AG09319 (cell line): ENCODE measurements at regions not wholly inside any gene's neighbourhood (a gene's known extent, or its start where the extent isn't known, plus 50 kb on each side); places are given as distances from the start of the nearest gene placed in this dataset.

ENCODE experiments used
- DNase-seq: peaks from one replicate; pipeline ENCODE4 v3.0.0-alpha.2; 2010; ENCODE audit warnings: low read depth; ENCODE audit errors: extremely low read depth
- TF ChIP-seq, protein P1 (sequence below): IDR thresholded peaks from 2 replicates; pipeline ENCODE4 v1.5.1; 2011; ENCODE audit warnings: low read depth, mild to moderate bottlenecking, inconsistent platforms, low read length, moderate library complexity

DNA sequence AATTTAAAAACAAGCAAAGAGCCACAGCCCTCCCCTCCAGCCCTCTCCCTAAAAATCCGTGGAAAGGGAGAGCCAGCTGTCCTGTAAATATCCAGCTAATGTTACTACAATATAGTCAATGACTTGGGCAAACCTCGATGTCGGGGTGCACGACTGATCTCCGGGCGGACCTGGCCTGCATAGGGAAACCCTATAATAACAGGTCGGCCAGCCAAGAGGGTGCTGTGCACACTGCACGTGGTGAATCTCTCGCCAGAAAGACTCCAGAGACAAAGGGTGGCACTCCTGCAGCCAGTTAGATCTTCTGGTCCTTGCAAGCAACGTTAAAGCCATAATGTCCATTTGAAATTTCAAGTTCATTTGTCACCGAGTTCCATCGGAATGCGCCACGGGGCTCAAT is 1092.8 kb downstream of the ADGRL3 start:
- TF ChIP-seq, protein P1, sequence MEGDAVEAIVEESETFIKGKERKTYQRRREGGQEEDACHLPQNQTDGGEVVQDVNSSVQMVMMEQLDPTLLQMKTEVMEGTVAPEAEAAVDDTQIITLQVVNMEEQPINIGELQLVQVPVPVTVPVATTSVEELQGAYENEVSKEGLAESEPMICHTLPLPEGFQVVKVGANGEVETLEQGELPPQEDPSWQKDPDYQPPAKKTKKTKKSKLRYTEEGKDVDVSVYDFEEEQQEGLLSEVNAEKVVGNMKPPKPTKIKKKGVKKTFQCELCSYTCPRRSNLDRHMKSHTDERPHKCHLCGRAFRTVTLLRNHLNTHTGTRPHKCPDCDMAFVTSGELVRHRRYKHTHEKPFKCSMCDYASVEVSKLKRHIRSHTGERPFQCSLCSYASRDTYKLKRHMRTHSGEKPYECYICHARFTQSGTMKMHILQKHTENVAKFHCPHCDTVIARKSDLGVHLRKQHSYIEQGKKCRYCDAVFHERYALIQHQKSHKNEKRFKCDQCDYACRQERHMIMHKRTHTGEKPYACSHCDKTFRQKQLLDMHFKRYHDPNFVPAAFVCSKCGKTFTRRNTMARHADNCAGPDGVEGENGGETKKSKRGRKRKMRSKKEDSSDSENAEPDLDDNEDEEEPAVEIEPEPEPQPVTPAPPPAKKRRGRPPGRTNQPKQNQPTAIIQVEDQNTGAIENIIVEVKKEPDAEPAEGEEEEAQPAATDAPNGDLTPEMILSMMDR, result no peak

DNA sequence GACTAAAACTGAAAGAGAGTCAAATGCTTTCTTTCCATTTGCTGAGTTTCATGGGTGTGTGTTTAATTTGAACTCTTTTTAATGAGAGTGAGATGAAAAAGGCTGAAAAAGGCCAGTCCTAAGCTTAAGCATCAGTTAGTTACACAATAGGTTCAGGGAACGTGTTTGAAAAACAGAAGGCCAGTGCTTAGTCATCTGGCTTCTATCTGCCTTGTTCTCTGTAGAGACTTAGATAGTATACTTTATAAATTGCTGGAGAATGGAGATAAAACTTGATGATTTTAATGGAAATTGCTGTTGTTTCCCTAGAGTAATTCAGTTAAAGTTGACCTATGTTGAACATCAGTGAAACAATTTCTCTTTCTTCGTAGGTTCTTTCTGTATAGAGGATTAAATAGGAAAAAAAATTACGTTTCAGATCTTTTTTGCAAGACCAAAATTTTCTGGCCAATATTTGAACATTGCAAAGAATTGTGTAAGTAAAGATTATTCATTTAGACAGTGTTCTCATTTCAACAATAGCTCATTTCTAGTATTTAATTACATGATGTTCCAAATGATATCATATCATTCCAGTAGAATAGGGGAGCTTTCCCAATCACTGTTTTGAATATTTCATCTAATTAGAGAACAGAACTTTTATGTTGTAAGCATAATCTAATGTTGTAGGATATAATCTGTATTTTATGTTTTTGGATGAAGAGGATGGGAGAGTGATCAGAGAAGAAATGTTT is 1088.8 kb downstream of the ADGRL3 start:
- DNase-seq, result no peak
- TF ChIP-seq, protein P1, result no peak

More for the DNA sequence above, 1092.8 kb downstream of the ADGRL3 start:
- no peak for DNase-seq

DNA sequence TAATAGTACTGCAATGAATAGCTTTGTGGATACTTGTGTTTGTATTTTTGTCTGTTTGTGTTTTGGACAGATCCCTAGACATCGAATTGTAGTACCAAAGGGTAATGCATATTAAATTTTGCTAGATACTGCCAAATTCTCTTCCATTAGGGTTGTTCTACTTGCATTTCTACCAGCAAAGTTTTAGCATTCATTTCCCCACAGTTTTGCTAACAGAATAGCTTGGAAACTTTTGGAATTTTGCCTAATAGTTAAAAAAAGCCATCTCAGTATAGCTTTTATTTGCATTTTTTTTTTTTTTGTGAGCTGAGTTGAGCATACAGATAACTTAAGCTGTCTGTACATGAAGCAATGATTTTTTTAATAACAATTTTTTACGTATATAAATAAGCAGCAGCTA is 1084.9 kb downstream of the ADGRL3 start:
- DNase-seq, result no peak
- TF ChIP-seq, protein P1, result no peak

DNA sequence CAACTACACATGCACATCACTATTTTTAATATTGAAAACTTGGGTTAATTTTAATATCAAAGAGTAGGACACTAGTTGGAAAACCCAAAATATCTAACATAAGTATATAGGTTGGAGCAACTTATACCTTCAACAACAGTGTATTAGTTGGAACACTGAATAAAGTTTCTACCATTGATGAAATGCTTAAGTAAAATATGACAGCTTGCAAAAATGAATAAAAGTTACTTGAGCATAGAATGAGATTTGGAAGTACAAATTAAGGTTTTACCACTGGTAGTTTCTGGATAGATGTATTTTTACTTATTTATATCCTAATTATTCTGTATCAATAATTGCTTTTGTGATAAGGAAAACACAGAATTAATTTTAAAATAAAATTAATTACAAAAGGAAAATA is 1079.6 kb downstream of the ADGRL3 start:
- no peak for DNase-seq
- TF ChIP-seq, protein P1, result no peak

DNA sequence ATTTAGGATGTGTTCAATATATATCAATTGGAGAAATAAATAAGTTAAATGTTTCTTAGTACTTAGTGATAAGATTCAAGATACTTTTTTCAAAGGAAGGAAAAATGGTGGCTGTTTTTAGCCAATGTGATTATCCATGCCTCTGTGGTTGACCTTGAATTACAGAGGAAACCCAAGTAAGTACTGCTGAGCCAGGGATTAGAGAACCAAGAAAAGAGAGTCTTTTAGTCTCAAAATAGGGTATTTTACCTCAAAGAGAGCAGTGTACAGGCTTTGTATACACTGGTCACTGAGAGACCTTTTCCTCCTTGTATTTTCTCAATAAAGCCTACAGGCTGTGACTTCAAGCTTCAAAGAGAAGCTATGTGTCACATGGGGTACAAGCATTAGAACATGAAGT is 1075.3 kb downstream of the ADGRL3 start:
- TF ChIP-seq, protein P1, result no peak
- no peak for DNase-seq

DNA sequence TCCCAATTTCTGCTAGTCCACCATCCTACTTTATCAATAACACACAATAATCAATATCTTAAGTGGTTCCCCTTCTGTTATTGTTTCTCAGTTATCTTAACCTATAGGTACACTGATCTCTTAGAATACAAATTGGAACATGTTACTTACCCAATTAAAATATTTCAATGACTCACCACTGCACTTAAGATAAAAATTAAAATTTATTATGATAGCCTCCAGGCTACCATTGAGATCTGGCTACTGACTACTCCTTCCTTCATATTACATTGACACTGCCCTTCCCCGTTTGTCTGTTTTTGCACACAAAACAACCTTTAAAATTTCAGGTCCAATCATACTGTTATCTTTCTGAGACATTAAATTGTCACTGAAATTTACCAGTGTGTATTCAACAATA is 1074.7 kb downstream of the ADGRL3 start:
- TF ChIP-seq, protein P1, result no peak
- no peak for DNase-seq

DNA sequence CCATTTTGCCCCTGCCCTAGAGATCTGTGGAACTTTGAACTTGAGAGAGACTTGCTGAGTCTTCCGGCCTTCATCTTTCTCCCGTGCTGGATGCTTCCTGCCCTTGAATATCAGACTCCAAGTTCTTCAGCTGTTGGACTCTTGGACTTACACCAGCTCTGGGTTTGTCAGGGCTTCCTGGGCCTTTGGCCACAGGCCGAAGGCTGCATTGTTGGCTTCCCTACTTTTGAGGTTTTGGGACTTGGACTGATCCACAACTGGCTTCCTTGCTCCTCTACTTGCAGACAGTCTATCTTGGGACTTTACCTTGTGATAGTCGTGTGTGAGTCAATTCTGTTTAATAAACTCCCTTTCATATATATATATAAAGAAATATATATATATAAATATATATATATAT is 1071.0 kb downstream of the ADGRL3 start:
- TF ChIP-seq, protein P1, result no peak
- no peak for DNase-seq
